ENCODE measurements at regions not wholly inside any gene's neighbourhood (a gene's known extent, or its start where the extent isn't known, plus 50 kb on each side); places are given as distances from the start of the nearest gene placed in this dataset.

- no peak for TF ChIP-seq POLR2A (IDR thresholded peaks at IDR 0.05)
- no peak for TF ChIP-seq CTCF (IDR thresholded peaks at IDR 0.05 in 4 of 5, conservative IDR thresholded peaks at IDR 0.05 in 1 of 5)
Observed at GRCh38 chr5:124459984-124460383, 286.5 kb downstream of the ZNF608 start.

All from gastrocnemius medialis (tissue), 4 donors.